ENCODE measurements at regions not wholly inside any gene's neighbourhood (a gene's known extent, or its start where the extent isn't known, plus 50 kb on each side); places are given as distances from the start of the nearest gene placed in this dataset.

- Histone ChIP-seq H3K36me3 (ENCODE audit: control insufficient read depth, insufficient read depth, low read length) (no peaks in the 10 kb centered on the region), H3K4me3 (ENCODE audit: low read depth, low read length) (peak overlapping the region; percentile 54), H3K27me3 (ENCODE audit: control insufficient read depth, insufficient read depth, low read length) (peaks cover 9% of the 10 kb centered on the region)
- DNase-seq (ENCODE audit: low read depth): no peak
- no peak for TF ChIP-seq CTCF (IDR thresholded peaks at IDR 0.05; ENCODE audit: insufficient read depth, low read length, poor library complexity, severe bottlenecking)
Measured at GRCh38 chr9:29214690-29215253, 1641.5 kb upstream of the C9orf72 start.

GRCh38 chr9:29217966-29218365 lies 1644.7 kb upstream of the C9orf72 start:
- Histone ChIP-seq H3K36me3 (ENCODE audit: control insufficient read depth, insufficient read depth, low read length) (no peaks in the 10 kb centered on the region), H3K4me3 (ENCODE audit: low read depth, low read length) (no peak overlapping the region), H3K27me3 (ENCODE audit: control insufficient read depth, insufficient read depth, low read length) (peaks cover 2% of the 10 kb centered on the region)
- no peak for DNase-seq (ENCODE audit: low read depth)
- no peak for TF ChIP-seq CTCF (IDR thresholded peaks at IDR 0.05; ENCODE audit: insufficient read depth, low read length, poor library complexity, severe bottlenecking)

- H3K36me3 ChIP-seq (ENCODE audit: control insufficient read depth, insufficient read depth, low read length): no peaks in the 10 kb centered on the region
- TF ChIP-seq CTCF (IDR thresholded peaks at IDR 0.05; ENCODE audit: insufficient read depth, low read length, poor library complexity, severe bottlenecking): no peak
- DNase-seq (ENCODE audit: low read depth): no peak
- no peak overlapping the region for H3K4me3 ChIP-seq (ENCODE audit: low read depth, low read length)
- H3K27me3 ChIP-seq (ENCODE audit: control insufficient read depth, insufficient read depth, low read length): no peaks in the 10 kb centered on the region
Measured at GRCh38 chr9:29220596-29221251, 1647.4 kb upstream of the C9orf72 start.

GRCh38 chr9:29228558-29228957 lies 1655.3 kb upstream of the C9orf72 start:
- DNase-seq (ENCODE audit: low read depth): no peak
- Histone ChIP-seq H3K36me3 (ENCODE audit: control insufficient read depth, insufficient read depth, low read length) (no peaks in the 10 kb centered on the region), H3K27me3 (ENCODE audit: control insufficient read depth, insufficient read depth, low read length) (no peaks in the 10 kb centered on the region), H3K4me3 (ENCODE audit: low read depth, low read length) (no peak overlapping the region)
- no peak for TF ChIP-seq CTCF (IDR thresholded peaks at IDR 0.05; ENCODE audit: insufficient read depth, low read length, poor library complexity, severe bottlenecking)

- no peak for TF ChIP-seq CTCF (IDR thresholded peaks at IDR 0.05; ENCODE audit: insufficient read depth, low read length, poor library complexity, severe bottlenecking)
- Histone ChIP-seq H3K36me3 (ENCODE audit: control insufficient read depth, insufficient read depth, low read length) (no peaks in the 10 kb centered on the region), H3K4me3 (ENCODE audit: low read depth, low read length) (no peak overlapping the region), H3K27me3 (ENCODE audit: control insufficient read depth, insufficient read depth, low read length) (no peaks in the 10 kb centered on the region)
- no peak for DNase-seq (ENCODE audit: low read depth)
Measured at GRCh38 chr9:29230931-29231330, 1657.7 kb upstream of the C9orf72 start.

- Histone ChIP-seq H3K4me3 (ENCODE audit: low read depth, low read length) (no peak overlapping the region), H3K27me3 (ENCODE audit: control insufficient read depth, insufficient read depth, low read length) (no peaks in the 10 kb centered on the region), H3K36me3 (ENCODE audit: control insufficient read depth, insufficient read depth, low read length) (no peaks in the 10 kb centered on the region)
- TF ChIP-seq CTCF (IDR thresholded peaks at IDR 0.05; ENCODE audit: insufficient read depth, low read length, poor library complexity, severe bottlenecking): no peak
- no peak for DNase-seq (ENCODE audit: low read depth)
Measured at GRCh38 chr9:29233193-29233592, 1659.9 kb upstream of the C9orf72 start.

Data from kidney epithelial cell (primary cell).